Ishikawa (cell line): ENCODE measurements at regions not wholly inside any gene's neighbourhood (a gene's known extent, or its start where the extent isn't known, plus 50 kb on each side); places are given as distances from the start of the nearest gene placed in this dataset.

Experiments
- CEBPB ChIP-seq: IDR thresholded peaks from 2 replicates; pipeline ENCODE4 v1.6.1; 2012
- CREB1 ChIP-seq: IDR thresholded peaks from 2 replicates; pipeline ENCODE4 v1.6.1; 2012; ENCODE audit warnings: low read depth
- EGR1 ChIP-seq: IDR thresholded peaks from 2 replicates; pipeline ENCODE4 v1.6.1; 2012
- EP300 ChIP-seq: IDR thresholded peaks from 2 replicates; pipeline ENCODE4 v1.6.1; 2012; ENCODE audit warnings: borderline replicate concordance
- FOXM1 ChIP-seq: IDR thresholded peaks from 2 replicates; pipeline ENCODE4 v1.6.1; 2012; ENCODE audit warnings: low read depth, borderline replicate concordance
- MAX ChIP-seq: IDR thresholded peaks from 2 replicates; pipeline ENCODE4 v1.6.1; 2012
- NFIC ChIP-seq: IDR thresholded peaks from 2 replicates; pipeline ENCODE4 v1.6.1; 2012
- RAD21 ChIP-seq: IDR thresholded peaks from 2 replicates; pipeline ENCODE4 v1.6.1; 2012; ENCODE audit warnings: low read depth
- REST ChIP-seq: IDR thresholded peaks from 2 replicates; pipeline ENCODE4 v1.6.1; 2012; ENCODE audit warnings: low read depth, mild to moderate bottlenecking
- TAF1 ChIP-seq: IDR thresholded peaks from 2 replicates; pipeline ENCODE4 v1.6.1; 2012; ENCODE audit warnings: low read depth, mild to moderate bottlenecking
- TCF12 ChIP-seq: IDR thresholded peaks from 2 replicates; pipeline ENCODE4 v1.6.1; 2012; ENCODE audit warnings: low read depth
- TEAD4 ChIP-seq: IDR thresholded peaks from 2 replicates; pipeline ENCODE4 v1.6.1; 2012
- USF1 ChIP-seq: IDR thresholded peaks from 2 replicates; pipeline ENCODE4 v1.6.1; 2012
- YY1 ChIP-seq: IDR thresholded peaks from 2 replicates; pipeline ENCODE4 v1.6.1; 2012; ENCODE audit warnings: low read depth
- ZBTB7A ChIP-seq: IDR thresholded peaks from 2 replicates; pipeline ENCODE4 v1.6.1; 2012; ENCODE audit warnings: low read depth

DNA sequence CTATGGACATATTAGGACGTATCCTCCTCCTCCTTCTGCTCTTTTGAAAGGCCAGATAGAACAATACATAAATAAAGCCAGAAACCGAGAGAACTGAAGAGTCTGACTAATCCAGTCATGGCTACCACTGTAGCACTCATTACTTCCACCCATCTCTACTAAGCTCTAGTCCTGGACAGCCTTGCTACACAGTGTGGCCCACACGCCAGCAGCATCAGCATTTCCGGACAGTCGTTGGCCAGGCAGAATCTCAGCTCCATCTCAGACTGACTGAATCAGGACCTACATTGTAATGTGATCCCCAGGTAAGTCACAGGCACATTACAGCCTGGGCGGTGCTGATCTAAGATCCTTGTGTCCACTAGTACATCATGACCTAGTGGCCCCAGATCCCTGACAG lies 182.9 kb downstream of the DRD1 start:
- TF ChIP-seq CEBPB (no peak), EP300 (no peak)

DNA sequence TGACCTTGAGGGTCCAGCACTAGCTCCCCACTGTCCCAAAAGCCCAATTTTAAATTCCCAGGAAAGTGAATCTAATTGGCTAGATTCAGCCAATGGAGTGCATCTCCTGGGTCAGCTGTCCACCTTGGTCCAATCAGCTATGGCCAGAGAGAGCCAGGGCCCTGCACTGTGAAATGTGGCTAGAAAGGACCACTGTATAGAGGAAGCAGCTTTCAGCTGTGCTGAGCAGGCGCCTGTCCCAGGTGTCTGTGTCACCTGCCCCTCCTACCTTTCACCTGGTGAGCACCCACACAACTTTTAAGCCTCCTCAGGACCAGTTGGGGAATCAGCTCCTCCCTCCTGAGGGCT lies 186.2 kb downstream of the DRD1 start:
- TF ChIP-seq TAF1 (no peak), EP300 (no peak), FOXM1 (no peak), EGR1 (no peak), TCF12 (no peak), YY1 (no peak), USF1 (no peak), RAD21 (no peak), CEBPB (no peak), CREB1 (no peak), TEAD4 (no peak), REST (no peak), ZBTB7A (no peak), MAX (no peak)

DNA sequence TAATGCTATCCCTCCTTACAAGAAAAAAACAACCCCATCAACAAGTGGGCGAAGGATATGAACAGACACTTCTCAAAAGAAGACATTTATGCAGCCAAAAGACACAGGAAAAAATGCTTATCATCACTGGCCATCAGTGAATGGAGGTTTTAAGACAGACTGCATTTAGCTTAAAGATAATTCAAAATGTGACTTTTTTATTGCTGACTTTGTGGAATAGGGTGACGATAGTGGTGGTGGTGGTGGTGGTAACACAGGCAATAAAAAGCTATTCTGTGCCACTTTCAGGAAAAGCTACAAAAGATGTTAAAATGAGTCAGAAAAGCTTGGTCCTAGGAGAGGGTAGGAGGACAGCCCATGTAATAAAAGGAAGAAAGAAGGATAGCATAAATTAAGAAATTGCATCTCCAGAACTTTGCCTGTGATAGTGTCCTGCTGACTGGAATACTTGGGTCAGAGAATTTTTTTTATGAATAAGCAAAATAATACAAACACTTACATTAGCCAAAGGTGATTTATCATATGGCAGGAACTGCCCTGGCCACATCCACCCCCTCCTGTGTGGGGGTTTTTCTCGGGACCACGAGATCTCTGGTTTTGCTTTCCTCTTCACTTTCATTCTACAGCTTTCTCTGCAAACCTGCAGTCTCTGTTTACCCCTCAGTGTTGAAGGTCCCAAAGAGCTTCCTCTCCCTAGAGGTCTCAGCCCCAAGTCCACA lies 186.7 kb downstream of the DRD1 start:
- TF ChIP-seq EGR1, result no peak
- TF ChIP-seq RAD21, result no peak
- TF ChIP-seq USF1, result no peak
- TF ChIP-seq YY1, result no peak
- no peak for TF ChIP-seq TEAD4
- no peak for TF ChIP-seq CEBPB
- TF ChIP-seq TAF1, result no peak
- TF ChIP-seq NFIC, result no peak
- no peak for TF ChIP-seq REST
- no peak for TF ChIP-seq MAX
- TF ChIP-seq TCF12, result no peak
- TF ChIP-seq CREB1, result no peak
- TF ChIP-seq ZBTB7A, result no peak
- TF ChIP-seq EP300, result no peak
- no peak for TF ChIP-seq FOXM1

DNA sequence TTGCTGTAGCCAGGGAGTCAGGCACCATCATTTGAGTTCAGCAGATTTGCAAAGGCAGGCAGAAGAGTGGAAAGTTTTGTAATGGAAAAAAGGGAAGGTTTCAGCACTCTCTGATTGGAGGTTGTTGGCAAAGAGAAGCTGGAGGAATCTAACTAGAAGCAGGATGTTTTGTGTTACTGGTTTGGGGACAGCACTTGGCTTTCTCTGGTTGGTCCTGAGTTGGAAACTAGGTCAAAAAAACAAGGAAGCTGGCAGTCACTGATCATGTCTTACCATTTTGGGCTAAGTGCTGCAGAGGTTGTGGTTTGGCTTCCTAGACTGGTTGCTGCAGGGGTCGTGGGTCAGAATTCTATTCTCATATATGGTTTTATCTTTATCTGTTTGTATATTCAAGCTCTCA lies 189.8 kb downstream of the DRD1 start:
- TF ChIP-seq REST (no peak), RAD21 (no peak), USF1 (no peak), MAX (no peak), CEBPB (no peak), TEAD4 (no peak), EGR1 (no peak), TAF1 (no peak), TCF12 (no peak), NFIC (no peak), FOXM1 (no peak), YY1 (no peak), ZBTB7A (no peak), EP300 (no peak)
